B cell (primary cell): ENCODE measurements at regions not wholly inside any gene's neighbourhood (a gene's known extent, or its start where the extent isn't known, plus 50 kb on each side); places are given as distances from the start of the nearest gene placed in this dataset.

Experiments
- ATAC-seq: fragments of 200-7000 bp; cut with Tn5 transposase; one replicate; pipeline ENCODE4 v1.10.0; 2021; ENCODE audit warnings: low read depth, mild to moderate bottlenecking, moderate number of reproducible peaks, moderate library complexity
- CTCF ChIA-PET: fragments of 350-600 bp; sonication (Branson Sonifier 250); formaldehyde crosslinking; loops from one replicate; lab custom pipeline; 2021; ENCODE audit warnings: antibody characterized with exemption, inconsistent platforms; lab: Charles Lee
- POLR2A ChIA-PET: fragments of 350-600 bp; sonication (Branson Sonifier 250); formaldehyde crosslinking; loops from one replicate; lab custom pipeline; 2021; ENCODE audit warnings: antibody characterized with exemption; lab: Charles Lee
- DNase-seq: peaks from one replicate; pipeline ENCODE4 v3.0.0; 2013
- H2AFZ ChIP-seq: 2 replicates; pipeline ENCODE4 v1.6.1; 2012; ENCODE audit warnings: mild to moderate bottlenecking, low read depth, low read length; ENCODE audit not compliant: insufficient read depth, poor library complexity, severe bottlenecking
- H3K27ac ChIP-seq, 2 donors: 1 replicate in 1 of 2; 2 replicates in 1 of 2; pipeline ENCODE4 v1.5.1; 2012 to 2013; ENCODE audit warnings: low read length in 2 of 2, mild to moderate bottlenecking in 2 of 2, moderate library complexity in 1 of 2
- H3K27me3 ChIP-seq, 4 experiments: fragments of 200-600 bp in 1 of 4; sonication (generic) in 1 of 4; replicated peaks in 1 of 4; 1 replicate in 2 of 4; 2 replicates in 2 of 4; pipeline versions ENCODE4 v1.6.1 to v1.7.0; 2013 to 2016; ENCODE audit warnings: low read length in 3 of 4, mild to moderate bottlenecking in 2 of 4, mixed read lengths in 1 of 4, moderate library complexity in 1 of 4; ENCODE audit not compliant: insufficient read depth in 4 of 4, control insufficient read depth in 3 of 4; ENCODE audit errors: control extremely low read depth in 1 of 4
- H3K36me3 ChIP-seq, 2 experiments: replicated peaks in 1 of 2; 1 replicate in 1 of 2; 2 replicates in 1 of 2; pipeline versions ENCODE4 v1.6.1 to v1.7.1; 2013; ENCODE audit warnings: low read length in 1 of 2; ENCODE audit not compliant: insufficient read depth in 2 of 2, control insufficient read depth in 1 of 2; ENCODE audit errors: control extremely low read depth in 1 of 2, extremely low read depth in 1 of 2
- H3K4me1 ChIP-seq, 2 donors: fragments of 200-600 bp in 1 of 2; sonication (generic) in 1 of 2; 1 replicate in 1 of 2; 2 replicates in 1 of 2; pipeline versions ENCODE4 v1.5.1 to v1.6.1; 2013 to 2017; ENCODE audit warnings: low read length in 2 of 2; ENCODE audit not compliant: control insufficient read depth in 2 of 2, insufficient read depth in 2 of 2
- H3K4me2 ChIP-seq: replicated peaks from 2 replicates; pipeline ENCODE3; 2012; ENCODE audit warnings: mild to moderate bottlenecking, low read depth, low read length; ENCODE audit not compliant: poor library complexity, severe bottlenecking
- H3K4me3 ChIP-seq, 5 experiments: fragments of 200-600 bp in 1 of 5; sonication (generic) in 1 of 5; 1 replicate in 3 of 5; 2 replicates in 2 of 5; pipeline versions ENCODE4 v1.5.1 to v1.7.0; 2011 to 2016; ENCODE audit warnings: low read length in 4 of 5, mild to moderate bottlenecking in 4 of 5, low read depth in 2 of 5, control low read depth in 1 of 5, moderate library complexity in 1 of 5; ENCODE audit not compliant: insufficient read depth in 1 of 5; ENCODE audit errors: control extremely low read depth in 1 of 5, extremely low read depth in 1 of 5
- H3K79me2 ChIP-seq: fragments of 200-600 bp; sonication (generic); one replicate; pipeline ENCODE4 v1.6.0; 2016; ENCODE audit warnings: low read length; ENCODE audit not compliant: control insufficient read depth, insufficient read depth
- H3K9ac ChIP-seq: fragments of 200-600 bp; sonication (generic); 2 replicates; pipeline ENCODE4 v1.6.1; 2017; ENCODE audit warnings: mild to moderate bottlenecking, low read length, moderate library complexity
- H3K9me3 ChIP-seq, 3 donors: one replicate each; pipeline versions ENCODE4 v1.6.1 to v1.7.1; 2013; ENCODE audit warnings: low read length in 2 of 3; ENCODE audit not compliant: control insufficient read depth in 2 of 3, insufficient read depth in 1 of 3; ENCODE audit errors: control extremely low read depth in 1 of 3
- H4K20me1 ChIP-seq: 2 replicates; pipeline ENCODE4 v1.6.0; 2012; ENCODE audit warnings: mild to moderate bottlenecking, low read length; ENCODE audit not compliant: insufficient read depth, control insufficient read depth, poor library complexity, severe bottlenecking
- H3K27ac Mint-ChIP-seq: one replicate; pipeline ENCODE4 v1.8.0; 2021; ENCODE audit warnings: mixed read lengths
- H3K27me3 Mint-ChIP-seq: one replicate; pipeline ENCODE4 v1.8.0; 2021; ENCODE audit warnings: mixed read lengths
- H3K4me1 Mint-ChIP-seq: one replicate; pipeline ENCODE4 v1.8.0; 2021; ENCODE audit warnings: mixed read lengths
- H3K4me3 Mint-ChIP-seq: one replicate; pipeline ENCODE4 v1.8.0; 2021; ENCODE audit warnings: mixed read lengths
- H3K9me3 Mint-ChIP-seq: one replicate; pipeline ENCODE4 v1.8.0; 2022; ENCODE audit warnings: mixed read lengths; ENCODE audit not compliant: insufficient read depth
- EZH2 ChIP-seq: IDR thresholded peaks from 2 replicates; pipeline ENCODE4 v1.6.1; 2012; ENCODE audit warnings: borderline replicate concordance, low read depth, mild to moderate bottlenecking, moderate library complexity, low read length; ENCODE audit not compliant: insufficient read depth, poor library complexity, severe bottlenecking
- WGBS: methylation state at CpG from one replicate; pipeline ENCODE4 v1.1.5; 2013; ENCODE audit warnings: missing lambda C conversion rate; ENCODE audit not compliant: insufficient coverage; 5-methylcytosine and 5-hydroxymethylcytosine counted together
- intact Hi-C: fragments of 100-400 bp; cut with micrococcal nuclease; formaldehyde crosslinking; loops from one replicate; pipeline ENCODE4 v1.10.0; 2022
- TF ChIP-seq, protein P1 (sequence below): fragments of 200-600 bp; IDR thresholded peaks from one replicate; pipeline ENCODE4 v1.8.0; 2022; ENCODE audit warnings: antibody characterized with exemption, mild to moderate bottlenecking

DNA sequence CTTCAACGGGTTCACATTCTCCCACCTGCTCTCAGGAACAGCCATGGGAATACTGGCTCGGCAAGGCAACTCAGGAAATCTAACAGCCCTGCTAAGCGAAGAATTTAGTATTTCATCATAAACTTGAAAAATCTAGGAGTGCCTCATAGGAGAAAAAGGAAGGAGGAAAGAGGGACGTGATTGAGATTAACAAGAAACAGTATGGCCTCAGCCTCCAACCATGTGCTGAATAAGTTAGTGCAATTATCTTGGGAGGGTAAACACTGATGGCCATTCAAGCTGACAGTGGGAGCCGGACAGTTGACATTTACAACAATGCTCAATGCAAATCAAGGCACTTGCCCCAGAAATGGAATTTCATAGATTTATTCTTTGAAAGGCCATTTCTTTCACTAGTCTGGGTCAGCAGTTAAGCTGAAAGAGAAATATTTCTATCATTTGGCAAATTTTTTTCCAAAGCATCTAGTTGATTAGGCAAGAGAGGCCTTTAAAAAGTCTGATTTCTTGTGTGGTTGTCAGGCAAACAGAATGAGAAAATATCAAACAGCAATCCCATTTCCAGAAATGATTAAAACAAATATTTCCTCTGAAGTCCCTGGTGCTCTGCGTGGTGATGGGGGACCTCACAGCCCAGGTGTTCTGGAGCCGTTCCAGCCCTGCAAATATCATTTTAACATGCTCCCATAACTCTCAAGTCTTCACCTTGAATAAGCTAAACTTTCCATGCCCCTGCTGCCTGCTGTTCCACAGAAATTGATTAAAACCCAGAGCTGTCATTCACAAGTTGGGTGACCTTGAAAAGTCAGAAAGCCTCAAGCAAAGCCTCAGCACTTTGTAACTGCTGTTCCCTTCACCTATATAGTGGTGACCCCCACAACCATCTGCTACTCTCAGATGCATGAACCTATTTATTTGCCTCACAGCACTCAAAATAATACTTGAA is 121.6 kb downstream of the PHLDA1 start:
- no peak overlapping the region for H2AFZ ChIP-seq
- no peak overlapping the region for H3K4me3 ChIP-seq
- CTCF ChIA-PET = no interaction called here
- H3K27me3 Mint-ChIP-seq = peaks cover 9% of the 10 kb centered on the region
- no peak overlapping the region for H3K4me2 ChIP-seq
- H4K20me1 ChIP-seq = no peaks in the 10 kb centered on the region
- peaks cover 4% of the 10 kb centered on the region for H3K4me1 Mint-ChIP-seq
- no peak for TF ChIP-seq EZH2
- POLR2A ChIA-PET = no interaction called here
- H3K4me1 ChIP-seq = no peaks in the 10 kb centered on the region
- no peaks in the 10 kb centered on the region for H3K9me3 ChIP-seq
- H3K27ac ChIP-seq = no peak overlapping the region
- DNase-seq (no peak), ATAC-seq (no peak)
- no peak overlapping the region for H3K9ac ChIP-seq
- H3K4me3 Mint-ChIP-seq = no peak overlapping the region
- intact Hi-C loops = no loop called here
- 91% methylated on average over 4 of the region's 7 CpGs for WGBS
- no peaks in the 10 kb centered on the region for H3K9me3 Mint-ChIP-seq
- no peaks in the 10 kb centered on the region for H3K27me3 ChIP-seq
- H3K36me3 ChIP-seq = no peaks in the 10 kb centered on the region
- H3K27ac Mint-ChIP-seq = no peak overlapping the region
- H3K79me2 ChIP-seq = no peaks in the 10 kb centered on the region

DNA sequence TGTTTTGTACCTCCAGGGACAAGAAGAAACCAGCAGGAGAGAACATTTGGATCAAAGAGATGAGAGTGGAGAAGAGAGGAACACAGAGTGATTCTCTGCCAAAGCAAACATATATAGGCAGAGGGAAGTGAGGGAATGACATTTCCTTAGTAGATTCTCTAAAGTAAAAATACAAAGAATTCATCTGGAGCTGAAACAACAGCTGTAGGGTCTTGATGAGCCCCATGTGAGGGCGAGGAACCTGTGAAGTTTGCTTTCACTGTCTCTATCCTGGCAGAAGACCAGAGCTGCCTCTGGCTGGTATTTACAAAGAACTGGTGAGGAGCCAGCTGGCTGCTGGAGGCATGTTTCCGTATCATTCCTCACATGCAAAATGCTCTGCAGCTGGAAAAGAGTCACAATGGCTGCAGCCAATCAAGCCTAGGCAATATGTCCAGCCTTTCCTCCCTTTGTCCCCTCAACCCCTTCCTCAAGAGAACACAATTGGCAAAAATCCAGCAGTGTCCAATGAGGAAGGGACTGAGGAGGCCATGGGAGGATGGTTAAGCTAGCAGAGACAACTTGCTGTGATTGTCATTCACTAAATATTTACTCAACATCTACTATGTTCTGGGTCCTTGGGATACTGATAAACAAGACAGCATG is 122.5 kb downstream of the PHLDA1 start:
- no peak for ATAC-seq
- DNase-seq = no peak
- ChIA-PET POLR2A (no interaction called here), CTCF (no interaction called here)
- no peaks in the 10 kb centered on the region for H3K9me3 Mint-ChIP-seq
- peaks cover 4% of the 10 kb centered on the region for H3K4me1 Mint-ChIP-seq
- intact Hi-C loops = no loop called here
- peaks cover 9% of the 10 kb centered on the region for H3K27me3 Mint-ChIP-seq
- WGBS = 94% methylated on average over 2 of the region's 2 CpGs
- no peaks in the 10 kb centered on the region for H3K36me3 ChIP-seq
- no peak overlapping the region for H3K4me3 ChIP-seq
- H3K79me2 ChIP-seq = no peaks in the 10 kb centered on the region
- no peaks in the 10 kb centered on the region for H3K4me1 ChIP-seq
- H2AFZ ChIP-seq = no peak overlapping the region
- TF ChIP-seq, protein P1, sequence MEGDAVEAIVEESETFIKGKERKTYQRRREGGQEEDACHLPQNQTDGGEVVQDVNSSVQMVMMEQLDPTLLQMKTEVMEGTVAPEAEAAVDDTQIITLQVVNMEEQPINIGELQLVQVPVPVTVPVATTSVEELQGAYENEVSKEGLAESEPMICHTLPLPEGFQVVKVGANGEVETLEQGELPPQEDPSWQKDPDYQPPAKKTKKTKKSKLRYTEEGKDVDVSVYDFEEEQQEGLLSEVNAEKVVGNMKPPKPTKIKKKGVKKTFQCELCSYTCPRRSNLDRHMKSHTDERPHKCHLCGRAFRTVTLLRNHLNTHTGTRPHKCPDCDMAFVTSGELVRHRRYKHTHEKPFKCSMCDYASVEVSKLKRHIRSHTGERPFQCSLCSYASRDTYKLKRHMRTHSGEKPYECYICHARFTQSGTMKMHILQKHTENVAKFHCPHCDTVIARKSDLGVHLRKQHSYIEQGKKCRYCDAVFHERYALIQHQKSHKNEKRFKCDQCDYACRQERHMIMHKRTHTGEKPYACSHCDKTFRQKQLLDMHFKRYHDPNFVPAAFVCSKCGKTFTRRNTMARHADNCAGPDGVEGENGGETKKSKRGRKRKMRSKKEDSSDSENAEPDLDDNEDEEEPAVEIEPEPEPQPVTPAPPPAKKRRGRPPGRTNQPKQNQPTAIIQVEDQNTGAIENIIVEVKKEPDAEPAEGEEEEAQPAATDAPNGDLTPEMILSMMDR = no peak
- no peak for TF ChIP-seq EZH2
- H3K4me2 ChIP-seq = no peak overlapping the region
- H4K20me1 ChIP-seq = no peaks in the 10 kb centered on the region
- H3K27ac Mint-ChIP-seq = no peak overlapping the region
- H3K9me3 ChIP-seq = no peaks in the 10 kb centered on the region
- H3K9ac ChIP-seq = no peak overlapping the region
- H3K4me3 Mint-ChIP-seq = no peak overlapping the region
- H3K27me3 ChIP-seq = no peaks in the 10 kb centered on the region
- H3K27ac ChIP-seq = no peak overlapping the region
